ENCODE measurements at regions not wholly inside any gene's neighbourhood (a gene's known extent, or its start where the extent isn't known, plus 50 kb on each side); places are given as distances from the start of the nearest gene placed in this dataset.

DNA sequence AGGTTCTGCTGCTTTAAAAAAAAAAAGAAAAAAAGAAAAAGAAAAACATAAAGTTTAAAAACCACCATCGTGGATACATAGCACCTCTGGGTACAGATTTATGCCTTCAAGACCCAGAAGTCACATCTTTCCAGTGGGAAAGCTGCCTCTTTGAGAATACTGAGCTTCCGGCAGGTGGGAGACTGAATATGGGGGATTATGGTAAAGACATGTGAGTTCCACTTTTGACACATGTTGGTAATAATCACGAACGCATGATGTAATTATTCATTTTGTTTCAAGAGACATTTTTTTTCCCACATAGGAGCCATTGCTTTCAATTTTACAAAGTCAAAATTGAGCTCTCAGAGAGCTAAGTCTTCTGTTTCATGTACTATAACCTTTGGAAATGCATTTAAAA is 229.7 kb upstream of the CDH5 start:
- DNase-seq (ENCODE audit: low read depth) (no peak), FAIRE-seq (no peak)
- H3K4me3 ChIP-seq (ENCODE audit: low read depth, low read length), result no peak overlapping the region
- TF ChIP-seq, protein P1, sequence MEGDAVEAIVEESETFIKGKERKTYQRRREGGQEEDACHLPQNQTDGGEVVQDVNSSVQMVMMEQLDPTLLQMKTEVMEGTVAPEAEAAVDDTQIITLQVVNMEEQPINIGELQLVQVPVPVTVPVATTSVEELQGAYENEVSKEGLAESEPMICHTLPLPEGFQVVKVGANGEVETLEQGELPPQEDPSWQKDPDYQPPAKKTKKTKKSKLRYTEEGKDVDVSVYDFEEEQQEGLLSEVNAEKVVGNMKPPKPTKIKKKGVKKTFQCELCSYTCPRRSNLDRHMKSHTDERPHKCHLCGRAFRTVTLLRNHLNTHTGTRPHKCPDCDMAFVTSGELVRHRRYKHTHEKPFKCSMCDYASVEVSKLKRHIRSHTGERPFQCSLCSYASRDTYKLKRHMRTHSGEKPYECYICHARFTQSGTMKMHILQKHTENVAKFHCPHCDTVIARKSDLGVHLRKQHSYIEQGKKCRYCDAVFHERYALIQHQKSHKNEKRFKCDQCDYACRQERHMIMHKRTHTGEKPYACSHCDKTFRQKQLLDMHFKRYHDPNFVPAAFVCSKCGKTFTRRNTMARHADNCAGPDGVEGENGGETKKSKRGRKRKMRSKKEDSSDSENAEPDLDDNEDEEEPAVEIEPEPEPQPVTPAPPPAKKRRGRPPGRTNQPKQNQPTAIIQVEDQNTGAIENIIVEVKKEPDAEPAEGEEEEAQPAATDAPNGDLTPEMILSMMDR (IDR thresholded peaks at IDR 0.05; ENCODE audit: insufficient read depth, low read length, severe bottlenecking), result no peak
- no peaks in the 10 kb centered on the region for H3K27me3 ChIP-seq (ENCODE audit: control insufficient read depth, insufficient read depth, low read length)
- H3K36me3 ChIP-seq (ENCODE audit: control insufficient read depth, insufficient read depth, low read length), result no peaks in the 10 kb centered on the region

DNA sequence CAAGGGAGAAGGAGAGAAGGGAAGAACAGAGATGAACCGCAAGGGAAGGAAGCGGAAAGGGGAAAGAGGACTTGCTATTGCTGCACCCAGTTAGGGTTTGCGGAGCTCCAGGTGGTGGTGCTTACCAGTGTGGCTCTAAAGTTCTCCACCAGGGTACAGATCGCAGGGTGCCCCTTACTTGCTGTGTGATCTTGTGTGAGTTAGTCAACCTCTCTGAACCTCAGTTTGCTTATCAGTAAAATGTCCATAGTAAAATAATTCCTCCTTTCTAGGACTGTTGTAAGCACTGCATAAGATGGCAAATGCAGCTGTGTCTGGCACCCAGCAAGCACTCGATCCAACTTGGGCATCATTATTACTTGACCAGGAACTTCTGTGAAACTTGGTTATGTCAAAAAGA is 230.7 kb upstream of the CDH5 start:
- H3K27me3 ChIP-seq (ENCODE audit: control insufficient read depth, insufficient read depth, low read length), result no peaks in the 10 kb centered on the region

DNA sequence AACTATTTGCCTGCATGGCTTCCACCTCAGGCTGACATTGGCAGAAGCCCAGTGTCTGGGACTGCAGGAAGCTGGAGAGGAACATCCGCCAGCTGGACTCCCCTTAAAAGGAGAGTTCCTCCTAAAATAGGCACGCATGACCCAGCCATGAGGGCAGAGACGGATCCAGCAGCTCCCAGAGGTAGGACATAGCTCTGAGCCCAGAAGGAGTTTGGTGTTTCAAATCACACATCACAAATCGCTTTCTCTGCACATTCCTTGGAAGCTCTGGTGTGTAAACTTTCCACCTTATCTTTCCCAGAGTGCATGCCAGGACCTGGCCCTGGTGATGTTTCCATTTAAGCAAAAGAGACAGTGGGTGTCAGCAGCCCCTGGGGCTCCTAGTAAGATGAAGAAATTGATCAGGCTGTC is 231.1 kb upstream of the CDH5 start:
- TF ChIP-seq, protein P1 (IDR thresholded peaks at IDR 0.05; ENCODE audit: insufficient read depth, low read length, severe bottlenecking), result no peak
- peak; percentile 21 for DNase-seq (ENCODE audit: low read depth)
- Histone ChIP-seq H3K27me3 (ENCODE audit: control insufficient read depth, insufficient read depth, low read length) (no peaks in the 10 kb centered on the region), H3K4me3 (ENCODE audit: low read depth, low read length) (no peak overlapping the region), H3K36me3 (ENCODE audit: control insufficient read depth, insufficient read depth, low read length) (no peaks in the 10 kb centered on the region)
- FAIRE-seq, result no peak

More for the DNA sequence above, 230.7 kb upstream of the CDH5 start:
- no peaks in the 10 kb centered on the region for H3K36me3 ChIP-seq (ENCODE audit: control insufficient read depth, insufficient read depth, low read length)
- DNase-seq (ENCODE audit: low read depth) (no peak), FAIRE-seq (no peak)
- no peak overlapping the region for H3K4me3 ChIP-seq (ENCODE audit: low read depth, low read length)
- TF ChIP-seq, protein P1 (IDR thresholded peaks at IDR 0.05; ENCODE audit: insufficient read depth, low read length, severe bottlenecking), result no peak

DNA sequence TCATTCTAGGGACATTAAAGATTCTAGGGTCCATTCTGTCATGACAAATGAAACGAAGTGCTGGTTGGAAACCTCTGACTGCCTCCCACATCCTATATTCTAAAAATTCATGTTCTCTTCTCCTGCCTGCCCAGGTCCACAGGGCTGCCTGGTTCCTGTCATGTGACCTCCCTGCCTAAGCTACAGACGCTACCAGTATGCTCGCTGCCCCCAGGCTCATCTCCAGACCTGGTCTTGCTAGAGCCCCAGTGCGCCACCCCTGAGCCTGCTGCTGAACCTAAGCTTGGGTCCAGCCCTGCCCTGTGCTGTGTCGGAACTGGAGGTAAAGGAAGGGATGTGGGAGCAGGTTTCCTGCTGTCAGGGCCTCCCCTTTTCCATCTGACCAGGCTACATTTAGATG is 231.6 kb upstream of the CDH5 start:
- TF ChIP-seq, protein P1 (IDR thresholded peaks at IDR 0.05; ENCODE audit: insufficient read depth, low read length, severe bottlenecking), result no peak
- Histone ChIP-seq H3K27me3 (ENCODE audit: control insufficient read depth, insufficient read depth, low read length) (no peaks in the 10 kb centered on the region), H3K36me3 (ENCODE audit: control insufficient read depth, insufficient read depth, low read length) (no peaks in the 10 kb centered on the region), H3K4me3 (ENCODE audit: low read depth, low read length) (no peak overlapping the region)
- DNase-seq (ENCODE audit: low read depth) (no peak), FAIRE-seq (no peak)

DNA sequence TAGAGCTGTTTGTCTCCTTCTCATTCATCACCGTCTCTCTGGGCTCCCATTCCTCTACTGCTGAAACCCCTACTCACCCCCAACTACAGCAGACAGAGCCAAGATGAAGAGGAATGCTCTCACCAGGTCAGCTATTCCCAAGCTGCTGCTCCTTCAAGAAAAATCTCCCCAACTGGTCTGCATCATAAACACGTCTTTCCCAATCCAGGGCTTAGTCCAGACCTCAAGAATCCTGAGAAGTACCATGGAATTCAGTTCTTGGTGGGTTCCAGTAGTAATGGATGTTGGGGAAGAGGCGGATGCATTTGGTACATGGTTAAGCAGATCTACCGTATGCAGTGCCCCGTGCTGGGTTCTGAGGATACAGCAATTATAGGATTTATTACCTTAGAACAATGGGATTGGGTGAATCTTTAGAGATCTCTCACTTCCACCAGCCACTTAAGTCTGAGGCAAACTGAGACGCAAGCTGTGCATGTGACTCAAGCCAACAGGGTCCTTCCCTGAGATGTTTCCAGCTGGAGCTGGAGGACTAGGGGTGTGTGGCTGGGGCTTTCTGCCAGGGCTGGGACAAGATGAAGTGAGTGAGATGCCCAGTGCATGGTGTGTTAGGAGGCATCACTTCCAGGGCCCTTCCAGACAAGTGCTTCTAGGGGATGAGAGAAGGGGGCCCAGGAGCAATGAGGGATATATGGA is 232.7 kb upstream of the CDH5 start:
- TF ChIP-seq, protein P1 (IDR thresholded peaks at IDR 0.05; ENCODE audit: insufficient read depth, low read length, severe bottlenecking), result no peak
- FAIRE-seq (no peak), DNase-seq (ENCODE audit: low read depth) (no peak)
- Histone ChIP-seq H3K36me3 (ENCODE audit: control insufficient read depth, insufficient read depth, low read length) (no peaks in the 10 kb centered on the region), H3K4me3 (ENCODE audit: low read depth, low read length) (no peak overlapping the region), H3K27me3 (ENCODE audit: control insufficient read depth, insufficient read depth, low read length) (no peaks in the 10 kb centered on the region)

DNA sequence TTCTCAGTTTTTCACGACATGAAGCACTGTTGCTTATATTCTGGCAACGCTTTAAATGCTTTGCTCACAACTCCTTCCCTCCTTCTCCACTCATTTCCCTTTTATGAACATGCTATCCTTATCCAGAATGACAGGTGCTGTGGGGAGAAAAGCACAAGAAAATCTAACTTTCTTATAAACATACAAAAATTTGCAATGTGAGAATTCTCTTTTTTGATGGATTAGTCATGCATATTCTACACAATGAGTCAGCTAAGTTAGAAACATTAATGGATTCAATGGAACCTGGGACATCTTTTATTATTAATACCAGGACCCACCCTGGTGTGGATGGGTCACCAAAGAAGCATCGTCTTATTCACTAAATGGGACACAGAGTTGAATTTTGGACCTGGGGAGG is 234.6 kb upstream of the CDH5 start:
- Histone ChIP-seq H3K4me3 (ENCODE audit: low read depth, low read length) (no peak overlapping the region), H3K27me3 (ENCODE audit: control insufficient read depth, insufficient read depth, low read length) (no peaks in the 10 kb centered on the region), H3K36me3 (ENCODE audit: control insufficient read depth, insufficient read depth, low read length) (no peaks in the 10 kb centered on the region)
- TF ChIP-seq, protein P1 (IDR thresholded peaks at IDR 0.05; ENCODE audit: insufficient read depth, low read length, severe bottlenecking), result no peak
- no peak for FAIRE-seq
- peak; percentile 16 for DNase-seq (ENCODE audit: low read depth)

Data from bronchial epithelial cell (primary cell).